CD4-positive, alpha-beta T cell (primary cell): ENCODE measurements at regions not wholly inside any gene's neighbourhood (a gene's known extent, or its start where the extent isn't known, plus 50 kb on each side); places are given as distances from the start of the nearest gene placed in this dataset.

Source experiments
- ATAC-seq: fragments of 200-7000 bp; cut with Tn5 transposase; one replicate; pipeline ENCODE4 v1.10.0; 2022; ENCODE audit warnings: mild to moderate bottlenecking; ENCODE audit not compliant: poor library complexity
- CTCF ChIA-PET: fragments of 350-600 bp; sonication (Branson Sonifier 250); formaldehyde crosslinking; loops from one replicate; lab custom pipeline; 2021; ENCODE audit warnings: antibody characterized with exemption, inconsistent platforms; lab: Charles Lee
- POLR2A ChIA-PET: fragments of 350-600 bp; sonication (Branson Sonifier 250); formaldehyde crosslinking; loops from one replicate; lab custom pipeline; 2021; ENCODE audit warnings: antibody characterized with exemption, inconsistent platforms; lab: Charles Lee
- DNase-seq, 14 experiments: peaks; one replicate each; pipeline ENCODE4 v3.0.0-alpha.2; 2013 to 2020; ENCODE audit warnings: mixed read lengths in 2 of 14
- H3K27ac ChIP-seq, 2 donors: one replicate each; pipeline versions ENCODE4 v1.5.1 to v1.7.0; 2013; ENCODE audit warnings: low read length in 2 of 2, low read depth in 1 of 2, mild to moderate bottlenecking in 1 of 2
- H3K27me3 ChIP-seq, 2 experiments: 1 replicate in 1 of 2; 2 replicates in 1 of 2; pipeline versions ENCODE4 v1.6.1 to v1.7.0; 2013; ENCODE audit warnings: low read length in 2 of 2, control low read depth in 1 of 2, mild to moderate bottlenecking in 1 of 2, moderate library complexity in 1 of 2; ENCODE audit not compliant: insufficient read depth in 2 of 2, control insufficient read depth in 1 of 2
- H3K36me3 ChIP-seq: one replicate; pipeline ENCODE4 v1.6.1; 2013; ENCODE audit warnings: low read length, control low read depth; ENCODE audit not compliant: insufficient read depth
- H3K4me1 ChIP-seq: one replicate; pipeline ENCODE4 v1.6.1; 2013; ENCODE audit warnings: low read length, control low read depth; ENCODE audit not compliant: insufficient read depth
- H3K4me3 ChIP-seq: one replicate; pipeline ENCODE4 v1.5.1; 2013; ENCODE audit warnings: mild to moderate bottlenecking, low read length, moderate library complexity
- H3K9me3 ChIP-seq, 2 experiments: 1 replicate in 1 of 2; 2 replicates in 1 of 2; pipeline versions ENCODE4 v1.6.1 to v1.7.0; 2013; ENCODE audit warnings: low read length in 2 of 2, mild to moderate bottlenecking in 2 of 2, control low read depth in 1 of 2, moderate library complexity in 1 of 2; ENCODE audit not compliant: control insufficient read depth in 1 of 2, insufficient read depth in 1 of 2
- H3K27ac Mint-ChIP-seq: one replicate; pipeline ENCODE4 v1.8.0; 2020; ENCODE audit warnings: mixed read lengths
- H3K27me3 Mint-ChIP-seq: one replicate; pipeline ENCODE4 v1.8.0; 2021; ENCODE audit warnings: mixed read lengths
- H3K36me3 Mint-ChIP-seq: one replicate; pipeline ENCODE4 v1.8.0; 2021; ENCODE audit warnings: low read depth, mixed read lengths
- H3K4me1 Mint-ChIP-seq: one replicate; pipeline ENCODE4 v1.8.0; 2021; ENCODE audit warnings: low read depth, mixed read lengths
- H3K4me3 Mint-ChIP-seq: one replicate; pipeline ENCODE4 v1.8.0; 2020; ENCODE audit warnings: mild to moderate bottlenecking, mixed read lengths
- H3K9me3 Mint-ChIP-seq: one replicate; pipeline ENCODE4 v1.8.0; 2020; ENCODE audit warnings: mixed read lengths
- CTCF ChIP-seq: fragments of 200-600 bp; IDR thresholded peaks from one replicate; pipeline ENCODE4 v1.8.0; 2022; ENCODE audit warnings: antibody characterized with exemption, mild to moderate bottlenecking
- intact Hi-C, 2 experiments: fragments of 100-400 bp; cut with DNase I in 1 of 2; cut with micrococcal nuclease in 1 of 2; formaldehyde crosslinking; loops; one replicate each; pipeline versions ENCODE4 v1.15.1 to v1.9.0; 2023 to 2025; cut with DNase I, micrococcal nuclease

- Histone ChIP-seq H3K36me3 (no peaks in the 10 kb centered on the region), H3K4me3 (no peak overlapping the region), H3K4me1 (no peaks in the 10 kb centered on the region), H3K27me3 (peaks cover 0 to 3% of the 10 kb centered on the region in 2 experiments), H3K9me3 (peaks cover 7 to 8% of the 10 kb centered on the region in 2 experiments), H3K27ac (no peak overlapping the region)
- intact Hi-C loops, result no loop called here
- Mint-ChIP-seq H3K27ac (no peak overlapping the region), H3K4me1 (no peaks in the 10 kb centered on the region), H3K27me3 (peaks cover 25% of the 10 kb centered on the region), H3K9me3 (no peaks in the 10 kb centered on the region), H3K36me3 (no peaks in the 10 kb centered on the region), H3K4me3 (no peak overlapping the region)
- CTCF ChIA-PET, result no interaction called here
- DNase-seq (no peak), ATAC-seq (no peak)
- no peak for TF ChIP-seq CTCF
- POLR2A ChIA-PET, result no interaction called here
These were observed 167.8 kb downstream of the BAMBI start for GRCh38 chr10:28845009-28845682.

GRCh38 chr10:28849309-28849708 lies 172.0 kb downstream of the BAMBI start:
- CTCF ChIA-PET, result no interaction called here
- H3K4me3 ChIP-seq, result no peak overlapping the region
- H3K27me3 Mint-ChIP-seq, result peaks cover 18% of the 10 kb centered on the region
- H3K27ac Mint-ChIP-seq, result no peak overlapping the region
- H3K27me3 ChIP-seq, result peaks cover 0 to 5% of the 10 kb centered on the region in 2 experiments
- TF ChIP-seq CTCF, result no peak
- H3K4me3 Mint-ChIP-seq, result no peak overlapping the region
- H3K36me3 Mint-ChIP-seq, result no peaks in the 10 kb centered on the region
- ATAC-seq (no peak), DNase-seq (no peak)
- H3K36me3 ChIP-seq, result no peaks in the 10 kb centered on the region
- H3K4me1 Mint-ChIP-seq, result no peaks in the 10 kb centered on the region
- H3K4me1 ChIP-seq, result no peaks in the 10 kb centered on the region
- H3K27ac ChIP-seq, result no peak overlapping the region
- H3K9me3 Mint-ChIP-seq, result no peaks in the 10 kb centered on the region
- peaks cover 7 to 8% of the 10 kb centered on the region in 2 experiments for H3K9me3 ChIP-seq
- intact Hi-C loops, result no loop called here
- POLR2A ChIA-PET, result no interaction called here

GRCh38 chr10:28849821-28850220 lies 172.5 kb downstream of the BAMBI start:
- peaks cover 18% of the 10 kb centered on the region for H3K27me3 Mint-ChIP-seq
- H3K27ac Mint-ChIP-seq, result no peak overlapping the region
- no peaks in the 10 kb centered on the region for H3K36me3 Mint-ChIP-seq
- Histone ChIP-seq H3K4me1 (no peaks in the 10 kb centered on the region), H3K27ac (no peak overlapping the region), H3K9me3 (peaks cover 5 to 10% of the 10 kb centered on the region in 2 experiments), H3K4me3 (no peak overlapping the region), H3K27me3 (peaks cover 0 to 5% of the 10 kb centered on the region in 2 experiments), H3K36me3 (no peaks in the 10 kb centered on the region)
- no peak for DNase-seq
- ChIA-PET CTCF (no interaction called here), POLR2A (no interaction called here)
- no peaks in the 10 kb centered on the region for H3K9me3 Mint-ChIP-seq
- ATAC-seq, result no peak
- intact Hi-C loops, result no loop called here
- H3K4me1 Mint-ChIP-seq, result no peaks in the 10 kb centered on the region
- no peak overlapping the region for H3K4me3 Mint-ChIP-seq
- TF ChIP-seq CTCF, result no peak
